Activated T-cell treated with anti-CD3 and anti-CD28 coated beads, Interleukin-2, amount 50 U/mL, for 24 hours (primary cell): ENCODE measurements at regions not wholly inside any gene's neighbourhood (a gene's known extent, or its start where the extent isn't known, plus 50 kb on each side); places are given as distances from the start of the nearest gene placed in this dataset.
"Not testable (repeated sequence)": the region's sequence is repeated elsewhere in the genome, so short reads cannot be mapped to it uniquely, and the experiment has no call there.

Experiments
- DNase-seq: peaks from one replicate; pipeline ENCODE4 v3.0.0-alpha.2; 2020
- H3K27ac Mint-ChIP-seq: 2 replicates; pipeline ENCODE4 v1.8.0; 2020; ENCODE audit warnings: mild to moderate bottlenecking, mixed read lengths
- H3K27me3 Mint-ChIP-seq: 2 replicates; pipeline ENCODE4 v1.8.0; 2020; ENCODE audit warnings: mixed read lengths
- H3K36me3 Mint-ChIP-seq: 2 replicates; pipeline ENCODE4 v1.8.0; 2020; ENCODE audit warnings: low read depth, mixed read lengths
- H3K4me1 Mint-ChIP-seq: 2 replicates; pipeline ENCODE4 v1.8.0; 2020; ENCODE audit warnings: low read depth, mixed read lengths
- H3K4me3 Mint-ChIP-seq: 2 replicates; pipeline ENCODE4 v1.8.0; 2020; ENCODE audit warnings: mild to moderate bottlenecking, moderate library complexity, mixed read lengths
- H3K9me3 Mint-ChIP-seq: 2 replicates; pipeline ENCODE4 v1.8.0; 2020; ENCODE audit warnings: mixed read lengths

- Mint-ChIP-seq H3K9me3 (peaks cover 8% of the 10 kb centered on the region), H3K36me3 (no peaks in the 10 kb centered on the region), H3K27ac (no peak overlapping the region), H3K4me3 (no peak overlapping the region), H3K4me1 (no peaks in the 10 kb centered on the region), H3K27me3 (no peaks in the 10 kb centered on the region)
- no peak for DNase-seq
These were observed 87.0 kb upstream of the ZNF462 start for GRCh38 chr9:106775960-106776359.

GRCh38 chr9:106779796-106780195 lies 83.2 kb upstream of the ZNF462 start:
- no peaks in the 10 kb centered on the region for H3K36me3 Mint-ChIP-seq
- DNase-seq = no peak
- peaks cover 8% of the 10 kb centered on the region for H3K9me3 Mint-ChIP-seq
- no peak overlapping the region for H3K4me3 Mint-ChIP-seq
- no peaks in the 10 kb centered on the region for H3K4me1 Mint-ChIP-seq
- H3K27me3 Mint-ChIP-seq = no peaks in the 10 kb centered on the region
- H3K27ac Mint-ChIP-seq = no peak overlapping the region

- H3K36me3 Mint-ChIP-seq = no peaks in the 10 kb centered on the region
These were observed 79.8 kb upstream of the ZNF462 start for GRCh38 chr9:106783121-106783520.

GRCh38 chr9:106784076-106784475 lies 78.9 kb upstream of the ZNF462 start:
- H3K9me3 Mint-ChIP-seq = peaks cover 6% of the 10 kb centered on the region
- no peaks in the 10 kb centered on the region for H3K4me1 Mint-ChIP-seq
- no peak overlapping the region for H3K4me3 Mint-ChIP-seq
- no peaks in the 10 kb centered on the region for H3K27me3 Mint-ChIP-seq
- no peak overlapping the region for H3K27ac Mint-ChIP-seq
- DNase-seq = no peak
- H3K36me3 Mint-ChIP-seq = no peaks in the 10 kb centered on the region

More at GRCh38 chr9:106783121-106783520, 79.8 kb upstream of the ZNF462 start:
- Mint-ChIP-seq H3K9me3 (peaks cover 6% of the 10 kb centered on the region), H3K4me1 (no peaks in the 10 kb centered on the region), H3K27ac (no peak overlapping the region), H3K4me3 (no peak overlapping the region), H3K27me3 (no peaks in the 10 kb centered on the region)
- DNase-seq = no peak

- Mint-ChIP-seq H3K27me3 (no peaks in the 10 kb centered on the region), H3K4me3 (no peak overlapping the region), H3K36me3 (no peaks in the 10 kb centered on the region), H3K9me3 (no peaks in the 10 kb centered on the region), H3K4me1 (no peaks in the 10 kb centered on the region), H3K27ac (no peak overlapping the region)
- no peak for DNase-seq
These were observed 77.8 kb upstream of the ZNF462 start for GRCh38 chr9:106785200-106785599.

GRCh38 chr9:106788021-106788420 lies 74.9 kb upstream of the ZNF462 start:
- not testable (repeated sequence) for H3K36me3 Mint-ChIP-seq, H3K9me3 Mint-ChIP-seq, H3K4me1 Mint-ChIP-seq, H3K27ac Mint-ChIP-seq, H3K27me3 Mint-ChIP-seq, H3K4me3 Mint-ChIP-seq, DNase-seq

- Mint-ChIP-seq H3K36me3 (no peaks in the 10 kb centered on the region), H3K4me1 (no peaks in the 10 kb centered on the region), H3K27ac (no peak overlapping the region), H3K4me3 (no peak overlapping the region), H3K9me3 (no peaks in the 10 kb centered on the region), H3K27me3 (no peaks in the 10 kb centered on the region)
- no peak for DNase-seq
These were observed 67.9 kb upstream of the ZNF462 start for GRCh38 chr9:106795031-106795430.

GRCh38 chr9:106796771-106797170 lies 66.2 kb upstream of the ZNF462 start:
- H3K4me1 Mint-ChIP-seq = no peaks in the 10 kb centered on the region
- no peaks in the 10 kb centered on the region for H3K27me3 Mint-ChIP-seq
- no peaks in the 10 kb centered on the region for H3K36me3 Mint-ChIP-seq
- H3K27ac Mint-ChIP-seq = no peak overlapping the region
- no peak overlapping the region for H3K4me3 Mint-ChIP-seq
- H3K9me3 Mint-ChIP-seq = no peaks in the 10 kb centered on the region
- DNase-seq = no peak

GRCh38 chr9:106797299-106797698 lies 65.7 kb upstream of the ZNF462 start:
- H3K36me3 Mint-ChIP-seq = no peaks in the 10 kb centered on the region
- H3K4me1 Mint-ChIP-seq = no peaks in the 10 kb centered on the region
- no peaks in the 10 kb centered on the region for H3K27me3 Mint-ChIP-seq
- H3K4me3 Mint-ChIP-seq = no peak overlapping the region
- no peak overlapping the region for H3K27ac Mint-ChIP-seq
- no peak for DNase-seq
- no peaks in the 10 kb centered on the region for H3K9me3 Mint-ChIP-seq

- Mint-ChIP-seq H3K27ac (no peak overlapping the region), H3K27me3 (no peaks in the 10 kb centered on the region), H3K4me3 (no peak overlapping the region), H3K9me3 (no peaks in the 10 kb centered on the region), H3K4me1 (no peaks in the 10 kb centered on the region), H3K36me3 (no peaks in the 10 kb centered on the region)
- DNase-seq = no peak
These were observed 64.8 kb upstream of the ZNF462 start for GRCh38 chr9:106798016-106798799.

GRCh38 chr9:106799152-106799551 lies 63.8 kb upstream of the ZNF462 start:
- no peak overlapping the region for H3K27ac Mint-ChIP-seq
- no peaks in the 10 kb centered on the region for H3K9me3 Mint-ChIP-seq
- no peaks in the 10 kb centered on the region for H3K4me1 Mint-ChIP-seq
- H3K36me3 Mint-ChIP-seq = no peaks in the 10 kb centered on the region
- H3K4me3 Mint-ChIP-seq = no peak overlapping the region
- no peak for DNase-seq
- no peaks in the 10 kb centered on the region for H3K27me3 Mint-ChIP-seq

GRCh38 chr9:106800701-106801270 lies 62.2 kb upstream of the ZNF462 start:
- Mint-ChIP-seq H3K36me3 (no peaks in the 10 kb centered on the region), H3K4me1 (no peaks in the 10 kb centered on the region), H3K27ac (no peak overlapping the region), H3K9me3 (no peaks in the 10 kb centered on the region), H3K27me3 (no peaks in the 10 kb centered on the region), H3K4me3 (no peak overlapping the region)
- no peak for DNase-seq

- H3K36me3 Mint-ChIP-seq = no peaks in the 10 kb centered on the region
- H3K27ac Mint-ChIP-seq = no peak overlapping the region
- DNase-seq = no peak
- H3K4me1 Mint-ChIP-seq = no peaks in the 10 kb centered on the region
- H3K9me3 Mint-ChIP-seq = no peaks in the 10 kb centered on the region
- H3K4me3 Mint-ChIP-seq = no peak overlapping the region
- H3K27me3 Mint-ChIP-seq = no peaks in the 10 kb centered on the region
These were observed 61.1 kb upstream of the ZNF462 start for GRCh38 chr9:106801816-106802215.
